Stimulated activated CD4-positive, alpha-beta T cell treated with anti-CD3 and anti-CD28 coated beads, Interleukin-12 subunit alpha, Interleukin-12 subunit beta, amount 100 ng/mL, for 48 hours (primary cell): ENCODE measurements at regions not wholly inside any gene's neighbourhood (a gene's known extent, or its start where the extent isn't known, plus 50 kb on each side); places are given as distances from the start of the nearest gene placed in this dataset.

Source experiments
- DNase-seq, 3 donors: peaks; one replicate each; pipeline ENCODE4 v3.0.0-alpha.2; 2020; ENCODE audit warnings: low read depth in 2 of 3, low spot score in 1 of 3

GRCh38 chr20:52820641-52821292, 151.4 kb upstream of the TSHZ2 start:
- DNase-seq: no peak

DNA sequence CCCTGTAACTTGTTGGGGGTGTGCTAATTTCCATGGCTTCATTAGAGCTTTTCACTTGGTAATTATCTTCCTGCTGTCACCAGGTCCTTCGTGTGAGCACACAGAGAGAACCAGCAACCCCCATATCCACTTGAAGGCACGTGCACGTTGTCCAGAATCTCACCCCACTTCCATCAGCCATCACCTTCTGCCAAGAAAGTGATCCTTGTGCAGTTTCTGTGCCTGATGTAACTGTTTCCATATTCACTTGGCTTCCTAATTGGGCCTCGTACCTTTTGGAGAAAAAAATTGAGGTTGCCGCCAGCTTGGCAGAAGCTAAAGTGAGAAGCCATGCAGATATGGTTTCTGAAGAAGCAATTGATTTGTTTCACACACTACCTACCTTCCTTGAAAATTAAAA, 153.7 kb upstream of the TSHZ2 start:
- no peak for DNase-seq

- DNase-seq: no peak
These were observed 154.2 kb upstream of the TSHZ2 start for GRCh38 chr20:52817981-52818380.

DNA sequence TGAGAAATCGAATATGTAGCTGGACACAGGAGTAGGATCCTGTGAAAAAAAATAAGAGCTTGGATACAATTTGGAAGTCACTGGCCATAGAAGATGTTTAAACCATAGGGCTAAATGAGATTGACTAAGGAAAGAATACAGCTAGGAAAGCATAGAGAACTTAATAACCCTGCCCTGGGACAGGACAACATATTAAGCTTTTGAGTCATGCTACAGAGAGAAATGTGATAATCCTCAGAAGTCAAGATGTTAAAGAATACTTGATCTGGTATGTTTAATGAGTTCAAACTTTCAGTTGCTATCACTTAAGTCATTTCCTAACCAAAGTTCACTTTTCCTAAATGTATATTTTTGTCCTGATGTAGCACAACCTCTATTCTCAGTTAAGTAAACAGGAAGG, 154.6 kb upstream of the TSHZ2 start:
- no peak for DNase-seq

DNA sequence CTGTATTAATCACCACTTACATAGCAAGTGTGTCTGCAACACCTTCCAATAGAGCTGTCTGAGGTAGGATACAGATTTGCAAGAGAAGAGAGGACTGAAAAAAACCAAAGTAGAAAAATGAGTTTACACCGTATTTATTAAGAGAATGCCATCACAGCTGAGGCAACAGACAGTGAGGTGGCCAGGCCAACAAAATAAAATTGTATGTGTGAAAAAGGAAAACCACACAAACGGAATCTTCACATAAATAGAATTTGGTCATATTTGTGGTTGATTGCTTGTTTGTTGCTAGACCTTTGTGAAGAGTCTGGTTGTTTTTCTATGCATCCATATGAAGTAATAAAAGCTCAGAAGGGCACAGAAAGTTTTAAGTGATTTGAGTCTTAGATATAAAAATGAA, 157.8 kb upstream of the TSHZ2 start:
- no peak for DNase-seq

GRCh38 chr20:52812231-52812847, 159.8 kb upstream of the TSHZ2 start:
- DNase-seq: no peak

DNA sequence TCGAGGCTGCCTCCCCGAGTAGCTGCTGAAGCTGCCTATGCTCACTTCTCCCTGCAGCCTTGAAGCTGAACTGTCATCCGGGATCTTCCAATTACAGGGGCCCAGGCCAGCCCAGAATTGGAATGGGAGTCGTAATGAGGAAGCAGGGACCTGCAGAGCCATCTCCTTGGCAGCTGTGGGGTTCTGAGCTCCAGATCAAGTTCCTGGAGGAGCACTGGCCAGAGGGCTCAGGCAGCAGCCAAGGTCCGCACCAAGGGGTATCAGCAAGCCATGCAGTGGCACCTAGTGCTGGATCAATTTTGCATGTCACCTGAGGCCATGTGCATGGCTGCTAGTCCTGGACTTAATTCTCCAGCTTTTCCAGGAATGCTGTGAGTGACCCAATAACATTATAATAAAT, 163.2 kb upstream of the TSHZ2 start:
- DNase-seq: no peak

DNA sequence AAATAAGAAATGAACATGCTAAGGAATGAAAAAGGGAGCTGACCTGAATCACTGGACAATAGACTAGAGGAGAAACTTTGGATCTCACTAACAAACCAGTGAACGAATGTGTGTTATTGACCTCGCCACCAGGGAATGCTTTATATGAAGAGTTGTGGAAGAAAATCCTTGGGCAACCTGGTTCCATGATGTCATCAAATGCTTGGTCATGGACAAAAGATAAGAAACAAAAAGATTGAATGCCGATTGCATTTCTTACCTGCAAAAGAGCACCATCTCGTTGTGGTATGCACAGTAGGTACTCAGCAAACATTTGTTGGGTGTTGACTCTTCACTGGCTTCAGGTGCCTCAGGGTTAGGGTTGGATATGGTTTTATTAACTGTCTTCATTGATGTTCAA, 165.2 kb upstream of the TSHZ2 start:
- DNase-seq: no peak

DNA sequence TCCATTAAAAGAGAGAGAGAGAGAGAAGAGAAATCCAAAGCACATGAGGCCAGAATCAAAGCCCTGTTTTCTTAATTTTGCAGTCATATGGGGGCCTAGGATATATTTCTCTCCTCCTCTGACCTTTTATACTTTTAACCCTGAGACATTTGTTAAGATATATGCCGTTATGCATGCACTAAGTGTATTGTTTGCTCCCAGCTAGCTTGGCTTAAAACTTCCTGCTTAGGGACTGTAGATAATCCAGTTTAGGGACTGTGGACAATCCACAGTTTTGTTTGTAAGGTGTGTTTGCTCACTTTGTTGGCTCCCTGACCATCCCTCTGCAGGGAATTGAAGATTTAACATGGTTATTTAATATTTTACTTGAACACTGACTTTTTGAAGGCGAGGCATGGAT, 166.3 kb upstream of the TSHZ2 start:
- no peak for DNase-seq

DNA sequence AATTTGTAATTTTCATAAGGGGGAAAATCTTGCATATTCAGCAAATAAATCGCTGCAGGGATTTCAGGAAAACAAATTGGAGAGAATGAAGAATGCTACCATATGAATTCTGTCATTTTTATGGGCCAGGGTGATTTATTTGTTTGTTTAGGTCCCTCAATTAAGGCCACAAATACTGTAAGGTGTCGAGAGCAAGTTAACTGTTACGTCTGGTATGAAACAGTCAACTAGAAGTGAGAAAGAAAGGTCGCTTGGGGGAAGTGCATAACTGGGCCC, 166.9 kb upstream of the TSHZ2 start:
- DNase-seq: no peak

GRCh38 chr20:52804497-52805295, 167.5 kb upstream of the TSHZ2 start:
- DNase-seq: no peak

- DNase-seq: no peak
These were observed 170.5 kb upstream of the TSHZ2 start for GRCh38 chr20:52801628-52802006.

DNA sequence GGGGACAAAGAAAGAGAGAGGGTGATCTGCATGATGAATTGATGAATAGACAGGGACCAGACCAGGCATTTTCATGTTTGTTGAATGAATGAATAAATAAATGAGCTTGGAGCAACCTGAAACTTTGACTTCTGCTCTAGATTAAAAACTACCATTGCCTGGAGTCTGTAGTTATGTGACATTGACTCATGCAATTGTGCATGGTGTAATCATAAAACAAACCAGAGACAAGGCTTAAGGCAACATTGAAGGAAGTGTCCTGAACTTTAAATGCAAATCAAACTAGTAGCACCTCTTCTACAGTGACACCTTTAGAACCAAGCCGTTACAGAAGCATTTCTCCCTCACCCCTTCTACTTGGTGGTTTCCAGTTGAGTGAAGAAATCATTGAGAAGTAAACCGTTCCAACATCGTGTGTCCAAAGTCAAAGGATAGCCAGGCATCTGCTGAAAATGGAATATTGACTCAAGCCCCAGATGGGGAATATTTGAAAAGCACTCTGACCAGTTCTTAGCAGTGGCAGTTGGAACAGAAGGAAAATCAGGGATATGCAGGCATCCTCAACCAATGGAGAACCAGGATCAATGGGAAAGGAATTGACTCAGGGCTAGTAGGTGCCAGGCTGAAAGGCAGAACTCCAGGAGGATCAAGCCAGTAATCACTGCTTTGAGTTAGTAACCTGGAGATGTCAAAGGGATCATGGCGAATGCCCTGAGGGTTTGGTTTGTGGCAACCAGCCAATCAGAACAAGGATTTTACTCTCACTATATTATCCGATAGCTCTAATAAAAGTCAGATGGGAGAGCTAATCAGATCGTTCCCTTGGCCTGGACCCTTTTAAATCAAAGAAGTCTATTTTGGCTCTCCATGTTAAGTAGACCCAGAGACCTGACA, 171.2 kb upstream of the TSHZ2 start:
- no peak for DNase-seq

GRCh38 chr20:52799130-52799529, 173.0 kb upstream of the TSHZ2 start:
- DNase-seq: no peak

- no peak for DNase-seq
These were observed 174.0 kb upstream of the TSHZ2 start for GRCh38 chr20:52798124-52798523.

DNA sequence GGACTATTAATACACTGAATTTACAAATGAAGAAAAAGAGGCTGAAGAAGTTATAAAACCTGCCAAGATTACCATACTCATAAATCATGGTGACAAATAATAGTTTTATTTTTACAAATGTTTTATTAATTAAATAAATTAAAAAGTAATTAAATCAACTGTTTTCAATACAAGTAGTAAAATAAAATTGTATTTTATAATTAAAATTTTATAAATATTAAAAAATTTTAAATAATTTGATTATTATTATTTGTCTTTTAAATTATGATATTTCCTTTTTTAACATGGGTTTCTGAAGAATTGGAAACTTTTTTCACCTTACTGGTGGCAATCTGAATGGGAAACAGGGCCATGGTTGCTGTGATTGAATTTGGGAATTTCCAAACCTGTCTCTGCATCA, 177.3 kb upstream of the TSHZ2 start:
- no peak for DNase-seq

DNA sequence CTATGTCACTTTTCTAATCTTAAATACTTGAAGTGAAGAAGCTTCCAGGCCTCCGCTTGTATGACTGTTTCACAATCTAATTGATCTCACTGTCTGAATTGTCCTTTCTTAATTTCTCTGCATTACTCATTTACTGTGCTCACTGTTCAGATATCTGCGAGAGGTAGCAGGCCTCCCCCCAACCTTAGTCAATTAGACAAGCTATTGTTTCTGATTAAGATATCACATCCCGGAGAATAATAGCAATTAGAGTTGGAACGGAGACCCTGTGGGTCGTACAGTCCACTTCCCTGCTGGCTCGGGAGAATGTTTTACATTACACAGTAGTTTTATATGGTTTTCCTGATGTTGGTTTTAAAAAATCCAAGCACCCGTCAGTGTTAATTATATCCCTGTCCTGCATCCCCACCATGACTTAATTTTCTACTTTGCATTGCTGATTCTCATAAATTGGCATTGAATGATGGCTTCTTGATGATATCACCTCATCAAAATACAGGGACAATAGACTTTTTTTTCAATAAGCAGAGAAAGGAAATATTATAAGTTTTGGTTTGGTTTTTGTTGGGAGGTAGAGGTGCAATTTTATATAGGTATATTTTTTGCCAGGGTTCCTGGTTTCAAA, 178.7 kb upstream of the TSHZ2 start:
- DNase-seq: no peak

GRCh38 chr20:52791091-52791490, 181.1 kb upstream of the TSHZ2 start:
- DNase-seq: no peak

DNA sequence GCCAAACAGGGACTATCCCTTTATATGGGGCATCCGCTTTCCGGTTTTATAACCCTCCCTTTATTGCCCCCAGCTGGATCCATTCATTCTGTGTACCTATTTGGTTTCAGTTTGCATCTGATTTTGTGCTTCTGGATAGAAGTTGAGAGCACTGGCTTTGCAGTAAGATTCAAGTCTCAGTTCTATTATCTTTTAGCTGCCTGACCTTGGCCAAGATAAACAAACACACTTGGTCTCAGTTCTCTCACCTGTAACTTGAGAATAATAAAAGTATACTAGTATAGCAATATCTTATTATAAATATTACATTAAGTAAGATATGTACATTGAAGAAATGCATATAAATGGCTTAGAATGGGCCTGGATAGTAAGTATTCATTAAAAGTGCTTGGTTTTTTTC, 182.4 kb upstream of the TSHZ2 start:
- no peak for DNase-seq

DNA sequence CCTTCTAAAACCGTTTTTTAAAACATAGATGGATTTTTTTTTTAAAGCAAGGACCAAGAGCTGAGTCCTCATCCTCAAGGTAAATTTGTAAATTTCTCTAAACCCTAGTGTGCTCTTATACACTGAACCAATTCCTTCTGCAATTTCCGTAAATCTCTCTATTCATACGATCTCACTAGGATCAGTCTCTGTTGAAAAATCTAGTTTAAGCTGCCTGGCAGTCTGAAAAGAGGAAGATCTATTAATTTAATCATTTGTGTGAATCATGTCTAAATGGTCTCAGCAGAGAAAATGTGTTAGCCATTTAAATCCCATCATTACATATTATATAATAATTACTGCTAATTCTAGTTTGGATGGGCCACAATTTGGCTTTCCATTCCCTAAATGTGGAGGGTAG, 184.2 kb upstream of the TSHZ2 start:
- no peak for DNase-seq

DNA sequence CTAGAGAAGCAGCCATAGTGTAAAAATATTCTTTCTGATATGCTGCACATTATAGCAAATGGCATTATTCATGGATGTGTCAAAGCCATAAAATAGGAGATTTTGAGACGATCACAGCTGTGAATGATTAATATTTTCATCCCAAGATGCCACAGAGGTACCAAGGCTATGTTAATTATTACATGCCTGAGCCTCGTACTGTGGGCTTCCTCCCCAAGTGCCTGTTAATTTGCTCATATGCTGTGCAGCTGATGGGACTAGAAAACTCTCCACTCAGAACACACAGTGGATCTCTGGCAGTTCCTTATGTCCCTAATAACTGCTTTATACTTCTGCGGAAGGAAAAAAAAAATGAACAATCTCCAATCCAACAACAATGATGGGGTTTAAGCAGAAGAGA, 184.9 kb upstream of the TSHZ2 start:
- no peak for DNase-seq
